ENCODE measurements at regions not wholly inside any gene's neighbourhood (a gene's known extent, or its start where the extent isn't known, plus 50 kb on each side); places are given as distances from the start of the nearest gene placed in this dataset.

DNA sequence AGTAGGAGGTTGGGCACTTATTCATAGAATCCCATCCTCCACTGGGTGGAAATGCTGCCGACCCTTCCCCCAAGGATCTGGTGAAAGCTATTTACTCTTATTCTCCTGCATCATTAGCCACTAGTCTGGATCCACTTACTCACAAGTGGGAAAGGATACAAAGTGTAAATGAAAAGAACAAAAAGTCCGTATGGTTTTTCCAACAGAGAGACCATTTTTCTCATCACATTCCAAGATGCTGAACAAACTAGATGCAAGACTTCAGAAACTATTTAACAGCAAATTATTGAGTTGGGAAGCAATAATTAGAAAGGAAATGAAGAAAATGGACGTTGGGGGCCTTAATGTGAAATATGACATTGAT lies 242.4 kb upstream of the GLI3 start:
- peaks cover 2% of the 10 kb centered on the region; the same call in 1 of the 2 replicates for H3K27me3 ChIP-seq (ENCODE audit: low read depth, low read length)
- no peak overlapping the region for H3K27ac ChIP-seq (ENCODE audit: low read length)
- H3K4me1 ChIP-seq (ENCODE audit: low read length) = no peaks in the 10 kb centered on the region
- H3K36me3 ChIP-seq (replicated peaks; ENCODE audit: low read depth, low read length) = no peaks in the 10 kb centered on the region
- H3K79me2 ChIP-seq (ENCODE audit: low read length) = no peaks in the 10 kb centered on the region
- H3K4me3 ChIP-seq (ENCODE audit: low read length) = no peak overlapping the region
- no peaks in the 10 kb centered on the region for H4K20me1 ChIP-seq (ENCODE audit: insufficient read depth, low read length)
- no peak overlapping the region for H2AFZ ChIP-seq (ENCODE audit: low read depth, low read length)
- TF ChIP-seq EZH2phosphoT487 (IDR thresholded peaks at IDR 0.05; ENCODE audit: low read depth) = no peak
- TF ChIP-seq, protein P1, sequence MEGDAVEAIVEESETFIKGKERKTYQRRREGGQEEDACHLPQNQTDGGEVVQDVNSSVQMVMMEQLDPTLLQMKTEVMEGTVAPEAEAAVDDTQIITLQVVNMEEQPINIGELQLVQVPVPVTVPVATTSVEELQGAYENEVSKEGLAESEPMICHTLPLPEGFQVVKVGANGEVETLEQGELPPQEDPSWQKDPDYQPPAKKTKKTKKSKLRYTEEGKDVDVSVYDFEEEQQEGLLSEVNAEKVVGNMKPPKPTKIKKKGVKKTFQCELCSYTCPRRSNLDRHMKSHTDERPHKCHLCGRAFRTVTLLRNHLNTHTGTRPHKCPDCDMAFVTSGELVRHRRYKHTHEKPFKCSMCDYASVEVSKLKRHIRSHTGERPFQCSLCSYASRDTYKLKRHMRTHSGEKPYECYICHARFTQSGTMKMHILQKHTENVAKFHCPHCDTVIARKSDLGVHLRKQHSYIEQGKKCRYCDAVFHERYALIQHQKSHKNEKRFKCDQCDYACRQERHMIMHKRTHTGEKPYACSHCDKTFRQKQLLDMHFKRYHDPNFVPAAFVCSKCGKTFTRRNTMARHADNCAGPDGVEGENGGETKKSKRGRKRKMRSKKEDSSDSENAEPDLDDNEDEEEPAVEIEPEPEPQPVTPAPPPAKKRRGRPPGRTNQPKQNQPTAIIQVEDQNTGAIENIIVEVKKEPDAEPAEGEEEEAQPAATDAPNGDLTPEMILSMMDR (IDR thresholded peaks at IDR 0.05; ENCODE audit: low read depth, low read length) = no peak
- H3K4me2 ChIP-seq (ENCODE audit: low read length) = no peak overlapping the region
- no peaks in the 10 kb centered on the region for H3K9me3 ChIP-seq (ENCODE audit: insufficient read depth, low read length)
- no peak overlapping the region for H3K9ac ChIP-seq (ENCODE audit: low read length)

DNA sequence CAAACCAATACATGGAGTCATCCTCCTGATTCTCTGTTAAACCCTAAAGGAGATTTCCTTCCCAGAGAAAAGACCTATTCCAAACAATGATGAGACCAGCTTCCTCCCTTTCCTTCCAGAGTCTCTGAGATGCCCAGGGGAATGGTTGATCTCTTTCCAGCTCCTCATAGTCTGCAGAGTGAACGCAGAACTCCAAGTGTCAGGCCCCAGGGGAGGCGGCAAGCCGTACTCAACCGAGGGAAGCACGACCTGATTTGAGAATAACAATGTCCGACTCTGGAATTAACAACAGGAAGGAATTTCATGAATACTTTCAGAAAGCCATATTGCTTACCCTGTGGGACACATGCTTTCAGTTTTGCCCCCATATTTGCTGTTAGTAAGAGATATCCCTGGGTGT lies 241.7 kb upstream of the GLI3 start:
- TF ChIP-seq, protein P1 (IDR thresholded peaks at IDR 0.05; ENCODE audit: low read depth, low read length) = no peak
- TF ChIP-seq EZH2phosphoT487 (IDR thresholded peaks at IDR 0.05; ENCODE audit: low read depth) = no peak
- H3K9ac ChIP-seq (ENCODE audit: low read length) = no peak overlapping the region
- H3K4me1 ChIP-seq (ENCODE audit: low read length) = no peaks in the 10 kb centered on the region

DNA sequence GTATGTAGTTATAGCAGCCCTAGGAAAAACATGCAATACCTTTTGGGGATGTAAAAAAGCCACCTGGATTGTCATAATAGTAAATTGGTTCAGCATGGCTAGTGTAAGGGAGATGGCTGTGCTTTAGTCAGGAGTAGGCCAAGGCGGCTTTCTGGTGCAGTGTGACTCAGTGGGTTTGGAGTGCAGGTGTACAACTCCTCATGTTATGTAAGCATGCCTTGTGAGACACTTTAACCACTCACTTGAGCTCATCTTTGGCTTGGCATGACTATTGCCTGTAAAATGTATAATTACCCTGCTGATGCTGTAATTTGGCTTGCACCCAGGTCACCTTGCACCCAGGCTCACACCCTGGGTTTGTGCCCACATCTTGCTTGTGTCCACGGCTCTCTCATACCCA lies 239.2 kb upstream of the GLI3 start:
- H3K36me3 ChIP-seq (replicated peaks; ENCODE audit: low read depth, low read length) = no peaks in the 10 kb centered on the region
- no peak for TF ChIP-seq EZH2phosphoT487 (IDR thresholded peaks at IDR 0.05; ENCODE audit: low read depth)
- TF ChIP-seq, protein P1 (IDR thresholded peaks at IDR 0.05; ENCODE audit: low read depth, low read length) = no peak
- no peaks in the 10 kb centered on the region for H3K4me1 ChIP-seq (ENCODE audit: low read length)
- no peaks in the 10 kb centered on the region for H3K9me3 ChIP-seq (ENCODE audit: insufficient read depth, low read length)
- no peak overlapping the region for H3K27ac ChIP-seq (ENCODE audit: low read length)
- H3K4me2 ChIP-seq (ENCODE audit: low read length) = no peak overlapping the region
- H3K27me3 ChIP-seq (ENCODE audit: low read depth, low read length) = peaks cover 8% of the 10 kb centered on the region; the same call in 1 of the 2 replicates
- H3K4me3 ChIP-seq (ENCODE audit: low read length) = no peak overlapping the region
- H3K9ac ChIP-seq (ENCODE audit: low read length) = no peak overlapping the region
- H4K20me1 ChIP-seq (ENCODE audit: insufficient read depth, low read length) = no peaks in the 10 kb centered on the region
- no peaks in the 10 kb centered on the region for H3K79me2 ChIP-seq (ENCODE audit: low read length)
- no peak overlapping the region for H2AFZ ChIP-seq (ENCODE audit: low read depth, low read length)

More for the DNA sequence above, 241.7 kb upstream of the GLI3 start:
- Histone ChIP-seq H3K4me3 (ENCODE audit: low read length) (no peak overlapping the region), H3K36me3 (replicated peaks; ENCODE audit: low read depth, low read length) (no peaks in the 10 kb centered on the region), H4K20me1 (ENCODE audit: insufficient read depth, low read length) (no peaks in the 10 kb centered on the region), H3K79me2 (ENCODE audit: low read length) (no peaks in the 10 kb centered on the region), H3K4me2 (ENCODE audit: low read length) (no peak overlapping the region), H3K27me3 (ENCODE audit: low read depth, low read length) (peaks cover 8% of the 10 kb centered on the region; the same call in 1 of the 2 replicates), H3K9me3 (ENCODE audit: insufficient read depth, low read length) (no peaks in the 10 kb centered on the region), H3K27ac (ENCODE audit: low read length) (no peak overlapping the region), H2AFZ (ENCODE audit: low read depth, low read length) (no peak overlapping the region)

DNA sequence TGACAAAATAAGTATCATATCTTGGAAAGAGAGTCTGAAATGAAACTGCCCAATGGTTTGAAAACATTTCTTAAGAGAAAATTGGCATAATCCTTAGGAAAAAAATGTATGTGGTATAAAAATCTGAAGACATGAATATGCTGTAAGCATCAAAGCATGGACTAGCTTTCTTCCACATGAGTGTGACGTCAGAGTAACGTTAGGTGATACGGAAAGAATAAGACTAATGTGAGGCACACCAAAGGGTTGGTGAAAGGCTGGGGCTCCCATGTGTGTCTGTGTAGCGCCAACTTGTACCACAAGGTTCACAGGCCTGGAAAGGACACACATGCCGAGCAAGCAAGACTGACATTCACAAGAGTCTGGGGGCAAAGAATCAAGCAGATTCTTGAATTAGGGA lies 238.1 kb upstream of the GLI3 start:
- Histone ChIP-seq H3K36me3 (replicated peaks; ENCODE audit: low read depth, low read length) (no peaks in the 10 kb centered on the region), H3K27ac (ENCODE audit: low read length) (no peak overlapping the region), H2AFZ (ENCODE audit: low read depth, low read length) (no peak overlapping the region), H3K27me3 (ENCODE audit: low read depth, low read length) (peaks cover 8% of the 10 kb centered on the region; the same call in 1 of the 2 replicates), H3K4me1 (ENCODE audit: low read length) (no peaks in the 10 kb centered on the region), H3K79me2 (ENCODE audit: low read length) (no peaks in the 10 kb centered on the region), H3K4me3 (ENCODE audit: low read length) (no peak overlapping the region), H4K20me1 (ENCODE audit: insufficient read depth, low read length) (no peaks in the 10 kb centered on the region), H3K9me3 (ENCODE audit: insufficient read depth, low read length) (no peaks in the 10 kb centered on the region), H3K4me2 (ENCODE audit: low read length) (no peak overlapping the region), H3K9ac (ENCODE audit: low read length) (no peak overlapping the region)
- TF ChIP-seq, protein P1 (IDR thresholded peaks at IDR 0.05; ENCODE audit: low read depth, low read length) = no peak
- no peak for TF ChIP-seq EZH2phosphoT487 (IDR thresholded peaks at IDR 0.05; ENCODE audit: low read depth)
